ENCODE measurements at regions not wholly inside any gene's neighbourhood (a gene's known extent, or its start where the extent isn't known, plus 50 kb on each side); places are given as distances from the start of the nearest gene placed in this dataset.
"Not testable (repeated sequence)": the region's sequence is repeated elsewhere in the genome, so short reads cannot be mapped to it uniquely, and the experiment has no call there.

DNA sequence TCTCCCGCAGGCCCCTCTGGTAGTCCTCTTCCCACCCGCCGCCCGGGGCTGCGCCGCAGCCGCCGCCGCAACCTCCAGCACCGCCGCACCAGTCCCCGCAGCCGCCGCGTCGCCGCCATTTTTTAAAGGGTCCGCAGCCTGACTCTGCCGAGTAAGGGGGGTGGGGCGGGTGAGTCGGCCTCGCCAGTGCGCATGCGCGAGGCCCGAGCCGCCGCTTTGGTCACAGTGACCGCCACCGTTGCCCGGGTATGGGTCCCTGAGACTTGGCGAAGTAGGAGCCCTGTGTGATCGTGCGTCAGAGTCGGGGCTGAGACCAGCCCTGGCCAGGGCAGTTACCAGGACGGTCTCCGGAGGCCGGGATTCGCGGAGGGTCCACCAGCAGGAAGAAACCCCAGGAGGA lies 169.6 kb upstream of the ZNG1F start:
- TF ChIP-seq, protein P1, sequence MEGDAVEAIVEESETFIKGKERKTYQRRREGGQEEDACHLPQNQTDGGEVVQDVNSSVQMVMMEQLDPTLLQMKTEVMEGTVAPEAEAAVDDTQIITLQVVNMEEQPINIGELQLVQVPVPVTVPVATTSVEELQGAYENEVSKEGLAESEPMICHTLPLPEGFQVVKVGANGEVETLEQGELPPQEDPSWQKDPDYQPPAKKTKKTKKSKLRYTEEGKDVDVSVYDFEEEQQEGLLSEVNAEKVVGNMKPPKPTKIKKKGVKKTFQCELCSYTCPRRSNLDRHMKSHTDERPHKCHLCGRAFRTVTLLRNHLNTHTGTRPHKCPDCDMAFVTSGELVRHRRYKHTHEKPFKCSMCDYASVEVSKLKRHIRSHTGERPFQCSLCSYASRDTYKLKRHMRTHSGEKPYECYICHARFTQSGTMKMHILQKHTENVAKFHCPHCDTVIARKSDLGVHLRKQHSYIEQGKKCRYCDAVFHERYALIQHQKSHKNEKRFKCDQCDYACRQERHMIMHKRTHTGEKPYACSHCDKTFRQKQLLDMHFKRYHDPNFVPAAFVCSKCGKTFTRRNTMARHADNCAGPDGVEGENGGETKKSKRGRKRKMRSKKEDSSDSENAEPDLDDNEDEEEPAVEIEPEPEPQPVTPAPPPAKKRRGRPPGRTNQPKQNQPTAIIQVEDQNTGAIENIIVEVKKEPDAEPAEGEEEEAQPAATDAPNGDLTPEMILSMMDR (IDR thresholded peaks at IDR 0.05), result not testable (repeated sequence)
- TF ChIP-seq POLR2AphosphoS5 (IDR thresholded peaks at IDR 0.05; ENCODE audit: low read depth, low read length); REST (IDR thresholded peaks at IDR 0.05; ENCODE audit: insufficient read depth in 1 of 2, low read depth in 2 of 2, low read length in 1 of 2); SIN3A (IDR thresholded peaks at IDR 0.05; ENCODE audit: borderline replicate concordance, insufficient read depth, low read depth, low read length): not testable (repeated sequence)

Measured in Panc1 (cell line).